PC-3 (cell line): ENCODE measurements at regions not wholly inside any gene's neighbourhood (a gene's known extent, or its start where the extent isn't known, plus 50 kb on each side); places are given as distances from the start of the nearest gene placed in this dataset.

ENCODE experiments used
- EZH2 ChIP-seq: fragments of 300-600 bp; sonication (generic); IDR thresholded peaks from one replicate; pipeline ENCODE4 v1.6.1; 2017; ENCODE audit warnings: antibody characterized with exemption, mild to moderate bottlenecking, low read length; ENCODE audit not compliant: unreplicated experiment
- EZH2phosphoT487 ChIP-seq: fragments of 300-600 bp; sonication (generic); IDR thresholded peaks from 2 replicates; pipeline ENCODE4 v1.6.1; 2018; ENCODE audit warnings: mild to moderate bottlenecking, antibody characterized with exemption, low read length, borderline replicate concordance
- TF ChIP-seq, protein P1 (sequence below): fragments of 300-600 bp; sonication (generic); conservative IDR thresholded peaks from 2 replicates; pipeline ENCODE4 v1.5.1; 2017; ENCODE audit warnings: antibody characterized with exemption, low read depth, mild to moderate bottlenecking, low read length

DNA sequence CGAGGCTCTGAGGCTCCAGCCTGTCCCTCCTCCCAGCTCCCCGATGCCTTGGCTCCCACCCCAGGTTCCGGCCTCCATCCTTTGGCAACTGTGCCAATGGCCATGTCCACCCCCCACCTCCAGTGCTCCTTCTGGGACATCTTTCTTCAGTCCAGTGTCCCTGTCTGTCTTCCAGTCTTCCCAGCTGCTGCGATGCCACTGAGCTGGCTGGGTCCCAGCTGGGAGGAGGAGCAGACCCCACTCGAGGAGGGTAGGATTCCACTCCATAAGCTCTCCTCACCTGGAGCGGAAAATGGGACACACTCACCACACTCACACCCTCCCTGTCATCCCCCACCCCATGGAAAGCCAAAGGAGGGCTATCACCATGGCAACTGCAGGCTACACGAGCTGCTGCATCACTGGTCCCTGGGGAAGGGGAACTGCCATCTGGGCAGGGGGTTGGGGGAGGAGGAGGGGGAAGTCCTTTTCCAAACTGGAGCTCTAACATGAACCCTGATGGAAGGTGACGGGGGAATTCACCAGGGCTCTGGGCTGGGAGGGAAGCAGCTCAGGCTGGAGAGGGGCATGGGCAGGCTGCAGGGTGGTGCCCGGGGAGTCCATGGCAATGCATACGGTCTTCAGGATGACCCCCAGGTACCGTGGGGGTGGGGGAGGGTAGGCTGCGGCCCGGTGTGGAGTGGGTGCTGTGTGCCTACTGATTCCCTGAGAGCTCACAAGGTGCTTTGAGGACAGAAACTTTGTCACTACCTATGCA is 94.3 kb downstream of the LRRC74A start:
- TF ChIP-seq EZH2 = no peak
- TF ChIP-seq, protein P1, sequence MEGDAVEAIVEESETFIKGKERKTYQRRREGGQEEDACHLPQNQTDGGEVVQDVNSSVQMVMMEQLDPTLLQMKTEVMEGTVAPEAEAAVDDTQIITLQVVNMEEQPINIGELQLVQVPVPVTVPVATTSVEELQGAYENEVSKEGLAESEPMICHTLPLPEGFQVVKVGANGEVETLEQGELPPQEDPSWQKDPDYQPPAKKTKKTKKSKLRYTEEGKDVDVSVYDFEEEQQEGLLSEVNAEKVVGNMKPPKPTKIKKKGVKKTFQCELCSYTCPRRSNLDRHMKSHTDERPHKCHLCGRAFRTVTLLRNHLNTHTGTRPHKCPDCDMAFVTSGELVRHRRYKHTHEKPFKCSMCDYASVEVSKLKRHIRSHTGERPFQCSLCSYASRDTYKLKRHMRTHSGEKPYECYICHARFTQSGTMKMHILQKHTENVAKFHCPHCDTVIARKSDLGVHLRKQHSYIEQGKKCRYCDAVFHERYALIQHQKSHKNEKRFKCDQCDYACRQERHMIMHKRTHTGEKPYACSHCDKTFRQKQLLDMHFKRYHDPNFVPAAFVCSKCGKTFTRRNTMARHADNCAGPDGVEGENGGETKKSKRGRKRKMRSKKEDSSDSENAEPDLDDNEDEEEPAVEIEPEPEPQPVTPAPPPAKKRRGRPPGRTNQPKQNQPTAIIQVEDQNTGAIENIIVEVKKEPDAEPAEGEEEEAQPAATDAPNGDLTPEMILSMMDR = no peak
- TF ChIP-seq EZH2phosphoT487 = no peak
